K562 (cell line): ENCODE measurements at regions not wholly inside any gene's neighbourhood (a gene's known extent, or its start where the extent isn't known, plus 50 kb on each side); places are given as distances from the start of the nearest gene placed in this dataset.

ENCODE experiments used
- ATF7 ChIP-seq: fragments of 450-650 bp; IDR thresholded peaks from 2 replicates; pipeline ENCODE4 v1.7.1; 2014; ENCODE audit warnings: mild to moderate bottlenecking, moderate library complexity
- CBFB ChIP-seq: sonication (generic); formaldehyde crosslinking; IDR thresholded peaks from 2 replicates; pipeline ENCODE4 v1.4.0; 2020; ENCODE audit warnings: mild to moderate bottlenecking, missing genetic modification reagents
- EP400 ChIP-seq: fragments of 450-650 bp; IDR thresholded peaks from 2 replicates; pipeline ENCODE4 v1.6.1; 2017; ENCODE audit warnings: antibody characterized with exemption, mild to moderate bottlenecking, moderate library complexity
- FOXJ3 ChIP-seq: sonication (generic); formaldehyde crosslinking; IDR thresholded peaks from 2 replicates; pipeline ENCODE4 v1.4.0; 2020; ENCODE audit warnings: mild to moderate bottlenecking, missing genetic modification reagents
- ILK ChIP-seq: fragments of 450-650 bp; IDR thresholded peaks from 2 replicates; pipeline ENCODE4 v1.6.1; 2016; ENCODE audit warnings: missing genetic modification characterization, low read depth, mild to moderate bottlenecking, missing compliant biosample characterization, moderate library complexity, borderline replicate concordance
- MEF2D ChIP-seq: conservative IDR thresholded peaks from 2 replicates; pipeline ENCODE4 v1.6.1; 2016; ENCODE audit warnings: low read depth, missing genetic modification characterization, missing compliant biosample characterization
- NFIC ChIP-seq: fragments of 450-650 bp; IDR thresholded peaks from 2 replicates; pipeline ENCODE4 v1.6.1; 2017; ENCODE audit warnings: mild to moderate bottlenecking, inconsistent platforms
- RFX1 ChIP-seq: fragments of 450-650 bp; IDR thresholded peaks from 2 replicates; pipeline ENCODE4 v1.6.1; 2016; ENCODE audit warnings: mild to moderate bottlenecking, moderate library complexity
- SP1 ChIP-seq: sonication (generic); formaldehyde crosslinking; IDR thresholded peaks from 2 replicates; pipeline ENCODE4 v1.8.1; 2022; ENCODE audit warnings: mild to moderate bottlenecking, missing genetic modification reagents
- SPI1 ChIP-seq: IDR thresholded peaks from 2 replicates; pipeline ENCODE4 v1.6.1; 2011; ENCODE audit warnings: low read depth, low read length, control low read depth, borderline replicate concordance
- ZNF274 ChIP-seq: IDR thresholded peaks from 2 replicates; pipeline ENCODE4 v1.6.1; 2011; ENCODE audit warnings: low read depth, mild to moderate bottlenecking, low read length, moderate library complexity, borderline replicate concordance
- TF ChIP-seq, protein P1 (sequence below), 2 experiments: fragments of 450-650 bp; IDR thresholded peaks; 2 replicates each; pipeline ENCODE4 v1.6.1; 2016; ENCODE audit warnings: mild to moderate bottlenecking in 2 of 2, borderline replicate concordance in 1 of 2, low read depth in 1 of 2, moderate library complexity in 1 of 2
- TF ChIP-seq, protein P2 (sequence below), 3 experiments: fragments of 200-800 bp in 1 of 3; sonication (Bioruptor generic) in 1 of 3; sonication (generic) in 1 of 3; formaldehyde crosslinking in 1 of 3; IDR thresholded peaks; 2 replicates each; pipeline versions ENCODE4 v1.6.1 to v1.8.0; 2016 to 2022; ENCODE audit warnings: mild to moderate bottlenecking in 2 of 3, missing compliant biosample characterization in 2 of 3, missing genetic modification characterization in 2 of 3, missing genetic modification reagents in 1 of 3
- TF ChIP-seq, protein P3 (sequence below), 2 experiments: fragments of 450-650 bp; conservative IDR thresholded peaks; 2 replicates each; pipeline ENCODE4 v1.6.1; 2017; ENCODE audit warnings: mild to moderate bottlenecking in 2 of 2, moderate library complexity in 2 of 2

DNA sequence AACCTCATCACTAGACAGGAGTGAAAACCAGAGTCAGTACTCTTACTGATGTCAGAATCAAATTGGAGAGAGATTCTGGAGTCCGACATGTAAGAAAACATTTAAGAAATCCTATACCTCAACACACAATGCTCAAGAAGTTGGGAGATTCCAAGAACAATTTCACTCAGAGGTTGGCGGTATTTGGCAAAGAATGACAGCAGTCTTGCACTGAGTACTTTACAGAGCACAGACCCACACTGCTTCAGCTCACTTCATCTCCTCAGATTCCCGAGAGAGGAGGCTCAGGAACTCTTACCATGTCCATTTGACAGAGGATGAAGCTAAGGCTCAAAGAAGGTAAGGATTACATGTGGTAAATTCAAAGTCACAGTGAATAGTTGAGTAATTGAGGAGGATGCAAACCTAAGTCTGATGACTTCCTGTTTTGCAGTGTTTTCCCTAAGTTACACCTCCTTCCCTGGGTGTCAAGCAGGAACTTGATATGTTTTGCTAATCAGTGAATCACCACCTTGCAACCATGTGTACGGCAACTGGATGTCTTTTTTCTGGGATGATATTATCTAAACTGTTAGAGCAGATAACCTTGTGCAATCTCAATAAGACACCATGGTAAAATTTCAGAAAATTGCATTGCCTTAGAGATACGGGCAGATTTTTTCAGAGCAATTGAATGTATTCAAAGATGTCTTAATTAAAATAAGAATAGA, 61.3 kb upstream of the MME start (continued):
- TF ChIP-seq CBFB (CRISPR knock-in tag) (no peak), RFX1 (peak; percentile 25; the same call in 1 of the 2 replicates), EP400 (peak; percentile 36; the same call in 1 of the 2 replicates), ZNF274 (no peak), ATF7 (peak; percentile 66; the same call in 1 of the 2 replicates), FOXJ3 (CRISPR knock-in tag) (no peak), ILK (tag) (no peak), MEF2D (tag) (peak; percentile 16; the same call in 1 of the 2 replicates), NFIC (peak; percentile 64), SPI1 (peak; percentile 95), SP1 (CRISPR knock-in tag) (no peak)
- TF ChIP-seq, protein P1, sequence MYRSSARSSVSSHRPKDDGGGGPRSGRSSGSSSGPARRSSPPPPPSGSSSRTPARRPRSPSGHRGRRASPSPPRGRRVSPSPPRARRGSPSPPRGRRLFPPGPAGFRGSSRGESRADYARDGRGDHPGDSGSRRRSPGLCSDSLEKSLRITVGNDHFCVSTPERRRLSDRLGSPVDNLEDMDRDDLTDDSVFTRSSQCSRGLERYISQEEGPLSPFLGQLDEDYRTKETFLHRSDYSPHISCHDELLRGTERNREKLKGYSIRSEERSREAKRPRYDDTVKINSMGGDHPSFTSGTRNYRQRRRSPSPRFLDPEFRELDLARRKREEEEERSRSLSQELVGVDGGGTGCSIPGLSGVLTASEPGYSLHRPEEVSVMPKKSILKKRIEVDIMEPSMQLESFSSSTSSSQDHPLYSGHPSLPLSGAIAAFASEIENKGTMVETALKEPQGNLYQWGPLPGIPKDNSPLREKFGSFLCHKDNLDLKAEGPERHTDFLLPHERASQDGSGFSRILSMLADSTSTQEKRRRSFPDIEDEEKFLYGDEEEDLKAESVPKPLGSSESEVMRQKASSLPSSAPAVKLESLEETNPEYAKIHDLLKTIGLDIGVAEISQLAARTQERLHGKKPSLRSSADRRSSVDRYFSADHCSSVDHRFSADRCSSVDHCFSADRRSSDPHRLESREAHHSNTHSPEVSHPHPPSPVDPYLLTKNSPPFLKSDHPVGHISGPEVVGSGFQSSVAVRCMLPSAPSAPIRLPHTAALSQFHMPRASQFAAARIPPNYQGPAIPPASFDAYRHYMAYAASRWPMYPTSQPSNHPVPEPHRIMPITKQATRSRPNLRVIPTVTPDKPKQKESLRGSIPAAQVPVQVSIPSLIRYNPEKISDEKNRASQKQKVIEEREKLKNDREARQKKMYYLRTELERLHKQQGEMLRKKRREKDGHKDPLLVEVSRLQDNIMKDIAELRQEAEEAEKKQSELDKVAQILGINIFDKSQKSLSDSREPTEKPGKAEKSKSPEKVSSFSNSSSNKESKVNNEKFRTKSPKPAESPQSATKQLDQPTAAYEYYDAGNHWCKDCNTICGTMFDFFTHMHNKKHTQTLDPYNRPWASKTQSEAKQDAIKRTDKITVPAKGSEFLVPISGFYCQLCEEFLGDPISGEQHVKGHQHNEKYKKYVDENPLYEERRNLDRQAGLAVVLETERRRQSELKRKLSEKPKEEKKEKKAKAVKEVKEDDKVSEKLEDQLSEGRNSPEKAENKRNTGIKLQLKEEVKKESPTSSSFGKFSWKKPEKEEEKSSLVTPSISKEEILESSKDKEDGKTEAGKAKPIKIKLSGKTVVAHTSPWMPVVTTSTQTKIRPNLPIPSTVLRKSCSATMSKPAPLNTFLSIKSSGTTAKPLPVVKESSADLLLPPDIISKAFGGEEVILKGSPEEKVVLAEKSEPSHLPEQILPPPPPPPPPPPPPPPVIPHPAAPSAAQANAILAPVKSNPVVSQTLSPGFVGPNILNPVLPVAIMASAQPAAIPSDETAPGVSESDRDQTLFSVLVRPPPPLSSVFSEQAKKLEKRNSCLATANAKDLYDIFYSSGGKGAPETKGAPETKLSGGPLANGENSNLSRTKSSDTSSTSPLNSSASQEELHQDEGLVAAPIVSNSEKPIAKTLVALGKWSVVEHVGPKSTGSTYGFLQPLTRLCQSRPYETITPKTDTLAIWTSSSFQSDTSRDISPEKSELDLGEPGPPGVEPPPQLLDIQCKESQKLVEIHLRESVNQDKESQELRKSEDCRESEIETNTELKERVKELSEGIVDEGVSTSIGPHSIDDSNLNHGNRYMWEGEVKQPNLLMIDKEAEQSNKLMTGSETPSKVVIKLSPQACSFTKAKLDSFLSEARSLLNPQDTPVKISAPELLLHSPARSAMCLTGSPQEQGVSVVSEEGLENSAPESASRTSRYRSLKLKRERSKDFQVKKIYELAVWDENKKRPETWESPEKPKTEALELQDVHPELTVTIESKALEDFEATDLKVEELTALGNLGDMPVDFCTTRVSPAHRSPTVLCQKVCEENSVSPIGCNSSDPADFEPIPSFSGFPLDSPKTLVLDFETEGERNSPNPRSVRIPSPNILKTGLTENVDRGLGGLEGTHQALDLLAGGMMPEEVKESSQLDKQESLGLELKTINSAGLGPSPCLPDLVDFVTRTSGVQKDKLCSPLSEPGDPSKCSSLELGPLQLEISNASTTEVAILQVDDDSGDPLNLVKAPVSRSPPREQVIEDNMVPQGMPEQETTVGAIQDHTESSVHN (IDR thresholded peaks at IDR 0.05; ENCODE audit: borderline replicate concordance in 1 of 2, low read depth in 1 of 2): 0 out of 4 replicates have a peak, but pooled peaks of 1 of the 2 experiments have one; percentile 59
- TF ChIP-seq, protein P2, sequence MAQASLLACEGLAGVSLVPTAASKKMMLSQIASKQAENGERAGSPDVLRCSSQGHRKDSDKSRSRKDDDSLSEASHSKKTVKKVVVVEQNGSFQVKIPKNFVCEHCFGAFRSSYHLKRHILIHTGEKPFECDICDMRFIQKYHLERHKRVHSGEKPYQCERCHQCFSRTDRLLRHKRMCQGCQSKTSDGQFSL (CRISPR knock-in tag; IDR thresholded peaks at IDR 0.05): no peak
- TF ChIP-seq, protein P2 (tag; IDR thresholded peaks at IDR 0.05): no peak
- TF ChIP-seq, protein P3, sequence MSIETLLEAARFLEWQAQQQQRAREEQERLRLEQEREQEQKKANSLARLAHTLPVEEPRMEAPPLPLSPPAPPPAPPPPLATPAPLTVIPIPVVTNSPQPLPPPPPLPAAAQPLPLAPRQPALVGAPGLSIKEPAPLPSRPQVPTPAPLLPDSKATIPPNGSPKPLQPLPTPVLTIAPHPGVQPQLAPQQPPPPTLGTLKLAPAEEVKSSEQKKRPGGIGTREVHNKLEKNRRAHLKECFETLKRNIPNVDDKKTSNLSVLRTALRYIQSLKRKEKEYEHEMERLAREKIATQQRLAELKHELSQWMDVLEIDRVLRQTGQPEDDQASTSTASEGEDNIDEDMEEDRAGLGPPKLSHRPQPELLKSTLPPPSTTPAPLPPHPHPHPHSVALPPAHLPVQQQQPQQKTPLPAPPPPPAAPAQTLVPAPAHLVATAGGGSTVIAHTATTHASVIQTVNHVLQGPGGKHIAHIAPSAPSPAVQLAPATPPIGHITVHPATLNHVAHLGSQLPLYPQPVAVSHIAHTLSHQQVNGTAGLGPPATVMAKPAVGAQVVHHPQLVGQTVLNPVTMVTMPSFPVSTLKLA (conservative IDR thresholded peaks at IDR 0.05): peak in 1 of 2 experiments; percentile 63; a peak in 1 of 4 replicates
